Peyer's patch (tissue), 4 donors: ENCODE measurements at regions not wholly inside any gene's neighbourhood (a gene's known extent, or its start where the extent isn't known, plus 50 kb on each side); places are given as distances from the start of the nearest gene placed in this dataset.

ENCODE experiments used
- CTCF ChIP-seq, 6 experiments: fragments of 450-650 bp in 4 of 6; fragments of 200-600 bp in 2 of 6; sonication (generic) in 1 of 6; IDR thresholded peaks; one replicate each; pipeline ENCODE4 v1.5.1; 2017 to 2019; ENCODE audit warnings: antibody characterized with exemption in 6 of 6, mild to moderate bottlenecking in 3 of 6, moderate library complexity in 1 of 6
- POLR2A ChIP-seq, 2 donors: fragments of 450-650 bp; IDR thresholded peaks; one replicate each; pipeline ENCODE4 v1.5.1; 2017; ENCODE audit warnings: antibody characterized with exemption in 2 of 2, mild to moderate bottlenecking in 2 of 2, moderate library complexity in 2 of 2

- peak in 1 of 6 experiments; percentile 1 for TF ChIP-seq CTCF (IDR thresholded peaks at IDR 0.05)
- TF ChIP-seq POLR2A (IDR thresholded peaks at IDR 0.05), result no peak
Measured at GRCh38 chr2:196276421-196276820, 105.0 kb upstream of the STK17B start.
